ENCODE measurements at regions not wholly inside any gene's neighbourhood (a gene's known extent, or its start where the extent isn't known, plus 50 kb on each side); places are given as distances from the start of the nearest gene placed in this dataset.

DNA sequence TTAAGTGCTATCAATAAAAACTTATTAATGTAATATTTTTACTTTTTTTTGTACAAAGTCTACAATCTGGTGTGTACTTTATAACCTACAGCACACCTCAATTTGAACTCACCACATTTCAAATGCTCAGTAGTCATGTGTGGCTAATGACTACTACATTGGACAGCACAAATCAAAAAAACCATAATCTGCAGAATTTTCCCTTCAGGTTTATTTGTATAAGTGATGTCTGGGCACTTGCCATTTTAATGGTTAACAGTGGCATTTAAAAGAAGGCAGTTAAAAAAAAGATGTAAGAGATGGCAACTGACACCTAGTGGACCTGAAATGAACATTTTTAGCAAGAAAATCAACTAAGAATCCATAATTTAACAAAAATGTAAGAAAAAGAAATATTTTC is 124.6 kb upstream of the NRBF2 start:
- TF ChIP-seq FOXP2 (optimal IDR thresholded peaks at IDR 0.05; ENCODE audit: borderline replicate concordance, extremely low read depth, extremely low read length, insufficient read depth) (no peak), TAF1 (IDR thresholded peaks at IDR 0.05; ENCODE audit: borderline replicate concordance, insufficient read depth, low read length) (no peak), POLR2AphosphoS5 (IDR thresholded peaks at IDR 0.05; ENCODE audit: low read depth, low read length) (no peak)

Data from PFSK-1 (cell line).